ENCODE measurements at regions not wholly inside any gene's neighbourhood (a gene's known extent, or its start where the extent isn't known, plus 50 kb on each side); places are given as distances from the start of the nearest gene placed in this dataset.
"Not testable (repeated sequence)": the region's sequence is repeated elsewhere in the genome, so short reads cannot be mapped to it uniquely, and the experiment has no call there.

DNA sequence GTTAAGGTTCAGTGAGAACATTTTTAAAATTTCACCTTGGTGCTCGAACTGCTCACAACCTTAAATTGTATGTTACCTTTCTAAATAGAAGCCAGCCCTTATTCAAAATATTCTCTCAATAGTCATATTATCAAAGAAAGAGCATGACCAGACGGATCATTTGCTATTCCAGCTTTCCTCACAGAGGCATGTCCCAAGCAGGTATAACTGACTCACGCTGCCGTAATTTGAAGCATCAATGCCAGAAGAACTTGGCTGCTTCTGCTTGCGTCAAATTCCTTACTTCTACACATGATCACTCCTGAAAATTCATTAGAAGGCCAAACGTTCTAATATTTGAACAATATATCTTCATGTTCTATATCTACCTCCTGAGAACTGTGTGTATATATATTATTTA lies 69.5 kb upstream of the VGLL4 start:
- Histone ChIP-seq H3K4me1 (peaks cover 48% of the 10 kb centered on the region), H3K27ac (no peak overlapping the region), H3K4me3 (no peak overlapping the region), H3K27me3 (no peaks in the 10 kb centered on the region), H3K36me3 (replicated peaks in 1 of 2; ENCODE audit: insufficient read depth in 1 of 2, low read depth in 2 of 2) (no peaks in the 10 kb centered on the region), H3K9me3 (no peaks in the 10 kb centered on the region)
- 68 to 69% methylated on average over 6 of the region's 6 CpGs for WGBS, 2 donors
- TF ChIP-seq, protein P1, sequence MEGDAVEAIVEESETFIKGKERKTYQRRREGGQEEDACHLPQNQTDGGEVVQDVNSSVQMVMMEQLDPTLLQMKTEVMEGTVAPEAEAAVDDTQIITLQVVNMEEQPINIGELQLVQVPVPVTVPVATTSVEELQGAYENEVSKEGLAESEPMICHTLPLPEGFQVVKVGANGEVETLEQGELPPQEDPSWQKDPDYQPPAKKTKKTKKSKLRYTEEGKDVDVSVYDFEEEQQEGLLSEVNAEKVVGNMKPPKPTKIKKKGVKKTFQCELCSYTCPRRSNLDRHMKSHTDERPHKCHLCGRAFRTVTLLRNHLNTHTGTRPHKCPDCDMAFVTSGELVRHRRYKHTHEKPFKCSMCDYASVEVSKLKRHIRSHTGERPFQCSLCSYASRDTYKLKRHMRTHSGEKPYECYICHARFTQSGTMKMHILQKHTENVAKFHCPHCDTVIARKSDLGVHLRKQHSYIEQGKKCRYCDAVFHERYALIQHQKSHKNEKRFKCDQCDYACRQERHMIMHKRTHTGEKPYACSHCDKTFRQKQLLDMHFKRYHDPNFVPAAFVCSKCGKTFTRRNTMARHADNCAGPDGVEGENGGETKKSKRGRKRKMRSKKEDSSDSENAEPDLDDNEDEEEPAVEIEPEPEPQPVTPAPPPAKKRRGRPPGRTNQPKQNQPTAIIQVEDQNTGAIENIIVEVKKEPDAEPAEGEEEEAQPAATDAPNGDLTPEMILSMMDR (IDR thresholded peaks at IDR 0.05): no peak
- no peak for TF ChIP-seq POLR2A (IDR thresholded peaks at IDR 0.05)
- intact Hi-C loops (cut with DNase I): no loop called here
- no peak for DNase-seq
- no peak for ATAC-seq

GRCh38 chr3:11712646-11713045 lies 68.9 kb upstream of the VGLL4 start:
- H3K9me3 ChIP-seq: no peaks in the 10 kb centered on the region
- H3K27me3 ChIP-seq: no peaks in the 10 kb centered on the region
- intact Hi-C loops (cut with DNase I): no loop called here
- H3K27ac ChIP-seq: no peak overlapping the region
- DNase-seq (no peak), ATAC-seq (no peak)
- H3K36me3 ChIP-seq (replicated peaks in 1 of 2; ENCODE audit: insufficient read depth in 1 of 2, low read depth in 2 of 2): no peaks in the 10 kb centered on the region
- 89% methylated on average over 7 of the region's 7 CpGs for WGBS, 2 donors
- H3K4me1 ChIP-seq: peaks cover 44% of the 10 kb centered on the region
- no peak for TF ChIP-seq POLR2A (IDR thresholded peaks at IDR 0.05)
- TF ChIP-seq, protein P1 (IDR thresholded peaks at IDR 0.05): no peak
- no peak overlapping the region for H3K4me3 ChIP-seq

- Histone ChIP-seq H3K9me3 (no peaks in the 10 kb centered on the region), H3K4me3 (no peak overlapping the region), H3K27me3 (no peaks in the 10 kb centered on the region), H3K27ac (no peak overlapping the region), H3K4me1 (peaks cover 36% of the 10 kb centered on the region), H3K36me3 (replicated peaks in 1 of 2; ENCODE audit: insufficient read depth in 1 of 2, low read depth in 2 of 2) (no peaks in the 10 kb centered on the region)
- TF ChIP-seq, protein P1 (IDR thresholded peaks at IDR 0.05): no peak
- TF ChIP-seq POLR2A (IDR thresholded peaks at IDR 0.05): no peak
- no peak for ATAC-seq
- DNase-seq: no peak
- whole genome bisulfite sequencing, 2 donors: 69 to 79% methylated on average over 5 of the region's 5 CpGs
- intact Hi-C loops (cut with DNase I): no loop called here
Measured at GRCh38 chr3:11711876-11712275, 68.2 kb upstream of the VGLL4 start.

DNA sequence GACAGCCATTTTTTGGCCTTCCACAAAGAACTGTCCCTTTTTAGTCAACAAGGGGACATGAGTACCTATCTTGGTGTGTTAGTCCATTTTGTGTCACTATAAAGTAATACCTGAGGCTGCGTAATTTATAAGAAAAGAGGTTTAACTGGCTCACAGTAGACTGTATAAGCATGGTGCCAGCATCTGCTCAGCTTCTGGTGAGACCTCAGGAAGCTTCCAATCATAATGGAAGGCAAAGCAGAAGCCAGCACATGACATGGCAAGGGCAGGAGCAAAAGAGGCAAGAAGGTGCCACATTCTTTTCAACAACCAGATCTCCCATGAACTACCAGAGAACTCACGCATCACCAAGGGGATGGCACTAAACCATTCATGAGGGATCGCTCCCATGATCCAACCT lies 66.1 kb upstream of the VGLL4 start:
- peaks cover 20% of the 10 kb centered on the region for H3K4me1 ChIP-seq
- 96 to 100% methylated on average over 3 of the region's 3 CpGs for WGBS, 2 donors
- H3K27me3 ChIP-seq: no peaks in the 10 kb centered on the region
- intact Hi-C loops (cut with DNase I): no loop called here
- DNase-seq (no peak), ATAC-seq (no peak)
- no peak for TF ChIP-seq POLR2A (IDR thresholded peaks at IDR 0.05)
- TF ChIP-seq, protein P1 (IDR thresholded peaks at IDR 0.05): no peak
- H3K27ac ChIP-seq: no peak overlapping the region
- no peak overlapping the region for H3K4me3 ChIP-seq
- H3K9me3 ChIP-seq: no peaks in the 10 kb centered on the region
- no peaks in the 10 kb centered on the region for H3K36me3 ChIP-seq (replicated peaks in 1 of 2; ENCODE audit: insufficient read depth in 1 of 2, low read depth in 2 of 2)

- H3K4me1 ChIP-seq; H3K4me3 ChIP-seq; ATAC-seq; intact Hi-C loops (cut with DNase I); H3K27ac ChIP-seq; H3K27me3 ChIP-seq; DNase-seq; H3K36me3 ChIP-seq (replicated peaks in 1 of 2; ENCODE audit: insufficient read depth in 1 of 2, low read depth in 2 of 2); H3K9me3 ChIP-seq: not testable (repeated sequence)
- 93 to 96% methylated on average over 2 of the region's 2 CpGs for WGBS, 2 donors
Measured at GRCh38 chr3:11707084-11707483, 63.4 kb upstream of the VGLL4 start.

Measured in body of pancreas (tissue), 4 donors.